HG02610 (cell line): ENCODE measurements at regions not wholly inside any gene's neighbourhood (a gene's known extent, or its start where the extent isn't known, plus 50 kb on each side); places are given as distances from the start of the nearest gene placed in this dataset.

Experiments
- ATAC-seq: cut with Tn5 transposase; IDR thresholded peaks from one replicate; pipeline ENCODE4 v1.9.1; 2021; ENCODE audit warnings: mild to moderate bottlenecking, moderate library complexity; ENCODE audit not compliant: unreplicated experiment

DNA sequence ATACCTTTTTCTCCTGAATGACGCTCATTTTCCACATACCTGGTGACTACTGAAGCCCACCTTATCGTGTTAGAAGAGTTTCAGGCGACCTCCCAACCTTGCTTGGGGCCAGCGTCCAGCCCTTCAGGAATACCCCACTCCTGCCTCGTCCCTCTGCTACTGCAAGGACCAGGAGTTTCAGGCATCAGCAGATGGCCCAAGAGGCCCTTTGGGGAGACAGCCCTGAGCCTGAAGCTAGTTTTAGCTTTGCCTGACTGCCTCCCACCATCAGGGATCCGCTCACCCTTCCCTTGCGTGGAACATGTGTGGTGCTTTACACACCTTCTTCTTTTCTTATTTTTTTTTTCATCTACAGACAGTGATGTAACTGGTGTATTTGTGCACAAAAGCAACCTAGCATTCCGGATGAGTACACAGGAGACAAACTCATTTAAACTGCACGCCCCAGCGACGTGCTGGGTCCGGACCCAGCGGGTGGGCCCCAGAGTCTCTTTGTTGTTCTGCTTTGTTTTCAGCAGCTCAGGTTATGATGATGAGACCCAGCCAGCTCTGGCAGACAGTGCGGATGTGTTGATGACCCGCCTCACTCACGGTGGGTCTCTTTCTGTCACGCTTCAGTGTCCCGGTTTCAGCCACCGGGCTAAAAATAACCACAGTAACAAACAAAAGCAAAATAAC is 242.4 kb downstream of the C16orf95 start:
- no peak for ATAC-seq

DNA sequence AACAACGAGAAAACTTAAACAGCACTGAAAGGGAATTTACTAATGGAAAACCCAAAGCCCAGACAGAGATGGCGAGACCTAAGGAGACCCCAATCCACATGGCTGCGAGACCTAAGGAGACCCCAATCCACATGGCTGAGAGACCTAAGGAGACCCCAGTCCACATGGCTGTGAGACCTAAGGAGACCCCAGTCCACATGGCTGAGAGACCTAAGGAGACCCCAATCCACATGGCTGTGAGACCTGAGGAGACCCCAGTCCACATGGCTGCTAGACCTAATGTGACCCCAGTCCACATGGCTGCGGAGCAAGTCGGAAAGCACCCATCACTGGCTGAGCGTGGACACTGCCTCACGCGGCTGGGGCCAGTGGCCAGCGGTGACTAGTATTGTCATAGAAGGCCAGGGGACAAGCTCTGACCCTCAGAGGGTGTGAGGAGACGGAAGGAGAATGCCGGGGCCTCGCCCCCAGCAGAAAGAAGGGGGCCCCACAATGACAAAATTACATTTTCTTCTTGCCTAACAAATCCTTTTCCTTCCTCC is 241.8 kb downstream of the C16orf95 start:
- no peak for ATAC-seq

GRCh38 chr16:87076331-87076949 is 240.8 kb downstream of the C16orf95 start:
- ATAC-seq, result no peak

GRCh38 chr16:87076950-87077749 is 240.0 kb downstream of the C16orf95 start:
- ATAC-seq, result no peak

DNA sequence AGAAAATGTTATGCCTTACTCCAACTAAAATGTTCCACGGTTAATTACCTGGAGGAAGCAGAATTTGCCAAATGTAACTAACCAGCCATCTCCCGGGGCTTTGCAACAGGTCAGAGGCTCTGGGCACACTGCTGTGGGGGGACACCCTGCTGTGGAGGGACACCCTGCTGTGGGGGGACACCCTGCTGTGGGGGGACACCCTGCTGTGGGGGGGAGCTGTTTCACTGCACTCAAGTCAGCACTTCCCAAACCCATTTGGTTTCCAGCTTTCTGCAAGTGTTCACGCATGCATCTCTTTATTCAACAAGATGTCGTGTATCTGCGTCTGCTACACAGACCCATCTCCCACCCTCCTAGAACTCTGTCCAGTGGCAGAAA is 239.5 kb downstream of the C16orf95 start:
- no peak for ATAC-seq

DNA sequence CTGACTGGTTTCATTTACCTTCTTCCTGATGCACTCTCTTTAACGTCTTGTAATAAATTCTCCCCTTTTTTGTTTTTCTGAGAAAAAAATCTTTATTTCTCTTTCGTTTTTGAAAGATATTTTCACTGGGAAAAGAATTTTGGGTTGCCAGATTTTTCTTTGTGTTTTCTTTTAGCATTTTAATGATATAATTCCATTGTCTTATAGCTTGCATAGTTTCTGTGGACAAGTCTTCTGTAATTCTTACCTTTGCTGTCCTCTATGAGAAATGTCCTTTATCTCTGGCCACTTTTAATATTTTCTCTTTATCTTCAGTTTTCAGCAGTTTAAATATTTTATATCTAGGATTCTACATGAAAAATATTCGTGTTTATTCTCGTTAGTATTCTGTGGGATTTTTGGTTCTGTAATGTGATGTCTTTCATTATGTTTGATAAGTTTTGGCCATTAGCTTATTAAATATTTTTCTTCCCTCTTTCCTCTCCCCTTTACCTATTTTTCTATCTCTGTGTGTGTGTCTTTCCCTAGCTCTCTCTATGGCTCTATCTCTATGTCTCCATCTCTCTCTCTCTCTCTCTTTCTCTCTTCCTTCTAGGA is 236.5 kb downstream of the C16orf95 start:
- ATAC-seq, result no peak

GRCh38 chr16:87085441-87085840 is 231.8 kb downstream of the C16orf95 start:
- no peak for ATAC-seq

GRCh38 chr16:87086156-87086555 is 231.0 kb downstream of the C16orf95 start:
- ATAC-seq, result no peak

GRCh38 chr16:87086575-87086974 is 230.6 kb downstream of the C16orf95 start:
- ATAC-seq, result no peak

DNA sequence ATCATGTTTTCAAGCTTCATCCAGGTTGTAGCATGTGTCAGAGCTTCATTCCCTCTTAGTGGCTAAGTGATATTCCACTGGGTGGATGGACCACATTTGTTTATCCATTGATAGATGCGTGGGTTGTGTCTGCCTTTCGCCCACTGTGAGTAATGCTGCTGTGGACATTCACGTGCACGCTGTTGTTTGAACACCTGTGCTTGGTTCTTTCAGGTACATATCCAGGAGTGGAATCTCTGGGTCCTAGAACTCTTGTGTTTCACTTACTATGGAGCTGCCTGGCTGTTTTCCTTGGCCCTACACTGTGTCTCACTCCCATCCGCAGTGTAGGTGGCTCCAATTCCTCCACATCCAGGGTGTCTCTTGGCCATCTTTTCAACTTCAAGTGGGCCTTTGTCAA is 224.2 kb downstream of the C16orf95 start:
- ATAC-seq, result no peak

GRCh38 chr16:87093804-87094555 is 223.2 kb downstream of the C16orf95 start:
- no peak for ATAC-seq

DNA sequence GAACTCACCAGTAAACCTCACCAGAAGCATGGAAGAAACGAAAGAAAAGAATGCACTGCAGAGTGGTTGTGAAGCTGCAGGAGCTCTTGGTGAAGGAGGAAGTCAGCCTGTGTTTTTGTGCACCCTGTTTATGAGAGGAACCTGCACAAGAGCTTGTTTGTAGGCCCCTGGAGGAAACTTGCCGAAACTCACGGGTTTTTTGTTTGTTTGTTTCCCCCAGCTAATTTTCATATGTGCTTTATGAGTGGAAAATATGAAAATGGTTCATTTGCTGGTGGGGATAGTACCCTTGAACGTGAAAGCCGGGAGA is 222.7 kb downstream of the C16orf95 start:
- ATAC-seq, result no peak

GRCh38 chr16:87095271-87095670 is 221.9 kb downstream of the C16orf95 start:
- no peak for ATAC-seq

DNA sequence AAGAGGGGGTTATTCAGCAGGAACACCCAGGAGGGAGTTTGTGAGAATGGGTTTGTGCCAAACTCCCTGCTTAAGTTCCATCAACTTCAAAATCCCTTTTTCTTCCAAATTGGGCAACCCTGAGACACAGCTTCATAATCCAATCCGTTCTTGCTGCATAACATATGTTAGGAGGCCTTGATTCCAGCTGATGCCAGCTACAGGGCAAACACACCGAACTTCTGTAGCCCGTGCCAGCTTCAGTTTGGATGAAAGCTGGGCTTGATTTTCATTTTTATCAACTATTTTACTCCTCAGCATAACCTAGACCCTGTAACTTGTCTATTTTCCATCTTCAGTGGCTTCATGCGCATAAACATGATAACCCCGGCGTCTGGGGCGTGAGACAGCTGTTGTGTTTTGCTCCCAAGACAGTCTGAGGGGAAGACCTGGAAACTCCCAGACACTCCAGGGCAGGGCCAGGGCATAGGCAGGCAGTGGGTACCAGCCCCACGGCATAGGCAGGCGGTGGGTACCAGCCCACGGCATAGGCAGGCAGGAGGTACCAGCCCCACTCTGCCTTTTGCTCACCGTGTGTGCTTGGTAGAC is 220.4 kb downstream of the C16orf95 start:
- ATAC-seq, result no peak

DNA sequence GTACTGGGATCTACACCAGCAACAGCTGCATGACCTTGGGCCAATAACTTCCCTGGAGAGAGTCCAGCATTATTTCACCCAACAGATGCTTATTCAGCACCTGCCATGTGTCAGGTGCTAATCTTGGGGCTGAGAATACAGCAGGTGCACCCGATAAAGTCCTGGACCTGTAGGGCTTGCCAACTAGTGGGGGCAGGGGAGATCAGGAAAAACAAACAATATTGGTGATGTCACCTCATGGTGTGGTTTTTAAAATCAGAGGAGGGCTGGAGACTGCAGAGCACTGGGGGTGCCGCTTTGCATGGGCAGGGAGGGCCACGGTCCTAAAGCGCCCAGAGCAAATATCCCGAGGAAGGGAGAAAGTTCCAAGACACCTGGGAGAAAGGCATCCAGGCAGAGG is 218.8 kb downstream of the C16orf95 start:
- no peak for ATAC-seq

GRCh38 chr16:87098976-87099720 is 218.0 kb downstream of the C16orf95 start:
- ATAC-seq, result no peak

DNA sequence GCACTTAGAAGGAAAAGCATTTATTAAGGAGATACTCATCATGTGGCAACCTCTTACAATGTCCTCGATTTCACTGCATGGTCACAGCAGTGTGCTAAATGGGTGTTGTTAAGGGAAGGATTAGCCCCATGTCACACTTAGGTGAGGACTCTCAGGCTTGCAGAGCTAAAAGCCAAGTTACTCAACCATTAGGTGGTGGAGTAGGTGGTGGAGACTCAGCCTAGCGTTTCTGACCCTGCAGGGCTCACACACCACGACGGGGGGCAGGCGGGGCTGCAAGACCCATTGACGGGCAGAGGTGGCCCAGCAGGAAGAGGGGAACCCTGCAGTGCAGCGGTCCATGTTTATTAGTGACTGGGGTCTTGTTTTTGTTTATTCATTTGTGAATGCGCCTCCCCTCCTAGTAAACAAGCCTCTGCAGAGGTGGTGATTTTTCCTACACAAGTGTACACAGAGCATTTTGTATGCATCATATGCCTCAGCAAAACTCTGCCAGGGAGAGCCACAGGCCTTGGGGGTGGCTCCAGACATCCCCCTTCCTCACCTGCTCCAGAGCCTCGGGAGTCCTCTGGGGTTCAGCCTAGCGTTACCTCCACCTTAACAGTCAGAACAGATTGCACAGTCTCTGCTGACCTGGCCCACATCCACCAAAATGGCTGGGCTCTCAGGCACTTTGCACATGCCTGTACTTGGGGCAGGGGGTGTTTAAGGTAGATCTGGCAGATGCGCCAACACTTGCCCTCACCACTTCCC is 216.7 kb downstream of the C16orf95 start:
- no peak for ATAC-seq

- ATAC-seq, result no peak
Measured at GRCh38 chr16:87101903-87102302, 215.3 kb downstream of the C16orf95 start.

- ATAC-seq, result no peak
Measured at GRCh38 chr16:87107201-87107600, 210.0 kb downstream of the C16orf95 start.
